H1 (cell line): ENCODE measurements at regions not wholly inside any gene's neighbourhood (a gene's known extent, or its start where the extent isn't known, plus 50 kb on each side); places are given as distances from the start of the nearest gene placed in this dataset.

Source experiments
- EGR1 ChIP-seq: IDR thresholded peaks from 2 replicates; pipeline ENCODE4 v1.6.1; 2011; ENCODE audit warnings: low read depth, low read length, borderline replicate concordance
- RNF2 ChIP-seq: fragments of 200-900, 300-1000 bp; sonication (generic); IDR thresholded peaks from 2 replicates; pipeline ENCODE4 v1.7.1; 2016; ENCODE audit warnings: borderline replicate concordance, low read depth, mild to moderate bottlenecking, antibody characterized with exemption, low read length; ENCODE audit not compliant: poor library complexity, severe bottlenecking; ENCODE audit errors: missing control alignments
- SP2 ChIP-seq: IDR thresholded peaks from 2 replicates; pipeline ENCODE4 v1.6.1; 2012; ENCODE audit warnings: mild to moderate bottlenecking, low read length, inconsistent platforms

DNA sequence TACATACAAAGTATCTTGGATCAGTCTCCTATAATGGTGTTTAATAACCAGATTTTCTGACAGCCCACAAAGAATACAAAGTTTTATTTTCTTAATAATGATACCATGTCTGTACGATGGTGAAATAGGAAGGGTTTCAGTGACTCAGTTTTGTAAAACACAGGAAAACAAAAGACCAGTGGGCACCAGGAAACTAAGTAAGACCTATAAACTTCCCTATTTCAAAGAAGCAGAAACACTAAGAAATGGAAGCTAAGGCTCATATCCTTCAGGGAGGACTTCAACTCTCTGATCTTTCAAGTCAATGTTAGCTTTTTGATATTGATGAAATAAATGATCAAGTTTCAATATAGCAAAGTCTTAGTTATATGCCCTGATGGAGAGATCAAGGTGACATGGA, 196.0 kb downstream of the DUSP6 start (continued):
- TF ChIP-seq RNF2, result no peak
- TF ChIP-seq SP2, result no peak
- no peak for TF ChIP-seq EGR1
- TF ChIP-seq, all 59 proteins: peak for 0
